ENCODE measurements at regions not wholly inside any gene's neighbourhood (a gene's known extent, or its start where the extent isn't known, plus 50 kb on each side); places are given as distances from the start of the nearest gene placed in this dataset.
"Not testable (repeated sequence)": the region's sequence is repeated elsewhere in the genome, so short reads cannot be mapped to it uniquely, and the experiment has no call there.

DNA sequence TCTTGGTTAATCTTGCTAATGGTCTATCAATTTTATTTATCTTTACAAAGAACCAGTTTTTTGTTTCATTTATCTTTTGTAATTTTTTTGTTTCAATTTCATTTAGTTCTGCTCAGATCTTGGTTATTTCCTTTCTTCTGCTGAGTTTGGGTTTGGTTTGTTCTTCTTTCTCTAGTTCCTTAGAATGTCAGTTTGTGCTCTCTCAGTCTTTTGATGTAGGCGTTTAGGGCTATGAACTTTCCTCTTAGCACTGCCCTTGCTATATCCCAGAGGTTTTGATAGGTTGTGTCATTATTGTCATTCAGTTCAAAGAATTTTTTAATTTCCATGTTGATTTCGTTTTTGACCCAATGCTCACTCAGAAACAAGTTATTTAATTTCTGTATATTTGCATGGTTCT is 97.1 kb upstream of the CHST15 start:
- intact Hi-C loops (cut with micrococcal nuclease) = not testable (repeated sequence)

DNA sequence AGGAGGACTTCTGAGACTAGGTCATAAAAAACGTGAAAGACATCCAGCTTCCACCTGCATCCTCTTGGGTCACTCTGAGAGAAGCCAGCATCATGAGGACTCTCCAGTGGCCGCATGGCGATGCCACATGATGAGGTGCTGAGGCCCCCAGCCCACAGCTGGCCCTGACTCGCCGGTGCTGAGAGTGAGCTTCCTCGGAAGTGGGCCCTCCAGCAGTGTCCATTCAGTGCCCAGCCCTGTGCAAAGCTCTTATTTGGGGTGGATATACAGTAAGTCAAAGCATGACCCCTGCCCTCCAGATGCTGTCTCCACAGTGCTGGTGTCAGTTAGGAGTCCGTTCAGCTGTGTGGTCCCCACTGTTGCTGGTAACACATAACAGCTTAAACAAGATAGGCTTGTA is 93.6 kb upstream of the CHST15 start:
- intact Hi-C loops (cut with micrococcal nuclease) = no loop called here

GRCh38 chr10:124185084-124185483 is 91.7 kb upstream of the CHST15 start:
- intact Hi-C loops (cut with micrococcal nuclease) = no loop called here

DNA sequence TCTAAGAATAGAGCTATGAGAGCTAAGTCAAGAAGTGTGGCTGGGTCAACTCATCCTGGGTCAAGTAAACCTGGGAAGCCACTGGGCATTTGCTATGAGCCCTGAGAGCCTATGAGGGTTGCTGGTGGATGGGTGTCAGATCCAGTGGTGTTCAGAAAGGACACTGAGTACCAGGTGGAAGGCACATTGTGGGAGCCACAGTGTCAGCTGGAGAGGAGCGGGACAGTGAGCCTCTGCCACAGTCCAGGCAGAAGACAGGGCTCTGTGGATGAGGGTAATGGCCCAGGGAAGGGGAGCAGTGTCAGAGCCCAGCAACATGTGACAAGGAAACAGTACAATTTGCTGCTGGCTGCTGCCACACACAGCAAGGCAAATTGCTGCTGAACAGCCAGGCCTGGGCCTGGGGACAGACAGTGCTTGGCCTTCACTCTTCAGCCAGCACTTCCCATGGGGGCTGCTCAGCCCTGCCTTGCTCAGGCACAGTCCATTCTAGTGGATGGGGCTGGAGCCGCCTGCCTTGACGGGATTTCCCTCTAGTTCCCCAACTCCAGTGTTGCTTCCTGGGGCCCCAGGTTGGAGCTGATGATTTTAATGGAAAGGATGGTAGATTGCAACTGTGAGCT is 90.9 kb upstream of the CHST15 start:
- intact Hi-C loops (cut with micrococcal nuclease) = no loop called here

- intact Hi-C loops (cut with micrococcal nuclease) = no loop called here
Observed at GRCh38 chr10:124183617-124184016, 90.2 kb upstream of the CHST15 start.

GRCh38 chr10:124182088-124182541 is 88.7 kb upstream of the CHST15 start:
- intact Hi-C loops (cut with micrococcal nuclease) = no loop called here

DNA sequence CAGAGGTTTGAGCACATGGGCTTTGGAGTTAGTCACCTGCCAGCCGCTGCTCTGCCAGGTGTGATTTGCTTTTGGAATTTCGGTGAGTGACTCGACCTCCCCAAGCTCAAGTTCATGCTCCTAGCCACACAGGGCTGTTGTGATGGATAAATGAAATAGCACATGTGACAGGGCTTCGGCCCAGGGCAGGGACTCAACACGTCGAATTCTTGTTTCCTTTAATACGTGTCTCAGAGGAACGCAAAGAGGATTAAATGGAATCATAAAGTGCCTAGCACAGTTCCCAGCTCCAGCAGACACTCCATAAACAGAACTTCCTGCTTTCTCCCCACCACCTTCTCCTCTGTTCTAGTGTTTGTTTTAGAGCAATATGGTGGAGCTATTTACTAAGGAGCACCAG is 88.3 kb upstream of the CHST15 start:
- intact Hi-C loops (cut with micrococcal nuclease) = no loop called here

GRCh38 chr10:124180947-124181549 is 87.7 kb upstream of the CHST15 start:
- intact Hi-C loops (cut with micrococcal nuclease) = no loop called here

- intact Hi-C loops (cut with micrococcal nuclease) = no loop called here
Observed at GRCh38 chr10:124180044-124180745, 86.8 kb upstream of the CHST15 start.

DNA sequence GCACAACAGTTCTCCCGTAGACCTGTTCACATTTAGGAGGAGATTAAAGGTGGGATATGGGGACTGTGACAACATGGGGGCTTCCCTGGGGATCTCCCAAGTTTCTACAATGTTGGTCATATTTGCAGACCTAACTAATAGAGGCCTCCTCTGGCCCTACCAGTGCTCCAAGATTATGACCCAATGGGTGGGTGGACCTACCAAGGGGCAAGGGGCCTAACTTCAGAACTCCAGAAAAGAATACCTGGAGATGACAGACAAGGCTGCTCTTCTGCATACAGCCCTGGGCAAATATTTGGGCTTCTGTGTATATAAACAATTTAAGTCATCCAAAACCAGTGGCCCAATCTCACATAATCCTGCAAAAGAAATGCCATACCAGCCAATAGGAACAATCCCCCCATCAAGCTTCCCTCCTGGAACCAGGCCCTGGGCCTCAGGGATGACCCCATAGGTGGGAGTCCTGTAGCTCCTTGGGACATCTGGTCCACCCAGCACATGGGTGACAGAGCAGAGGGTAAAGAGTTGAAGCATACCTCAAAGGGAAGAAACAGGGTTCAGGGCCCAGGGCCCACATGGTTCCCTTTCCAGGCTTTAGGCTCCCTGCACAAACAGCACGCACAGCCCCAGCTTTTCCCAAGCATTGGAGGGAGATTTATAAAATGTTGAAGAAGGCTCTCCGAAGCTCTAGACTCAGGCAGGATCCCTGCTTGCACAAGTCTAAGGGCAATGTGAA is 86.1 kb upstream of the CHST15 start:
- intact Hi-C loops (cut with micrococcal nuclease) = no loop called here

DNA sequence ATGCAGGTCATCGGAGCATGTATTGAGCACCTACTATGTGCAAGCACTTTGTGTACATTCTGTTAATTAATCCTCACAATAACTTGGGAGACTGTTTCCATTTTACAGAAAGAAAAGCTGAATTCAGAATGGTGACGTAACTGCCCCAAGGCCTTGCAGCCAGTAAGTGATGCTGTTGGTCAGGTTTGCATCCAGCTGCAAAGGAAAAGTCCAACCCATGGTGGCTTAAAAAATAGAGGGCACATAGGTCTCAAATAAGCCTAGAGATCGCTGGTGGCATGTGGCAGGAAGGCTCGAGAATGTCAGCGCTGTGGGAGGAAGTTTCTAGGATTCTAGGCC is 83.8 kb upstream of the CHST15 start:
- intact Hi-C loops (cut with micrococcal nuclease) = no loop called here

- intact Hi-C loops (cut with micrococcal nuclease) = no loop called here
Observed at GRCh38 chr10:124176349-124177179, 83.2 kb upstream of the CHST15 start.

GRCh38 chr10:124175701-124176348 is 82.4 kb upstream of the CHST15 start:
- intact Hi-C loops (cut with micrococcal nuclease) = no loop called here

DNA sequence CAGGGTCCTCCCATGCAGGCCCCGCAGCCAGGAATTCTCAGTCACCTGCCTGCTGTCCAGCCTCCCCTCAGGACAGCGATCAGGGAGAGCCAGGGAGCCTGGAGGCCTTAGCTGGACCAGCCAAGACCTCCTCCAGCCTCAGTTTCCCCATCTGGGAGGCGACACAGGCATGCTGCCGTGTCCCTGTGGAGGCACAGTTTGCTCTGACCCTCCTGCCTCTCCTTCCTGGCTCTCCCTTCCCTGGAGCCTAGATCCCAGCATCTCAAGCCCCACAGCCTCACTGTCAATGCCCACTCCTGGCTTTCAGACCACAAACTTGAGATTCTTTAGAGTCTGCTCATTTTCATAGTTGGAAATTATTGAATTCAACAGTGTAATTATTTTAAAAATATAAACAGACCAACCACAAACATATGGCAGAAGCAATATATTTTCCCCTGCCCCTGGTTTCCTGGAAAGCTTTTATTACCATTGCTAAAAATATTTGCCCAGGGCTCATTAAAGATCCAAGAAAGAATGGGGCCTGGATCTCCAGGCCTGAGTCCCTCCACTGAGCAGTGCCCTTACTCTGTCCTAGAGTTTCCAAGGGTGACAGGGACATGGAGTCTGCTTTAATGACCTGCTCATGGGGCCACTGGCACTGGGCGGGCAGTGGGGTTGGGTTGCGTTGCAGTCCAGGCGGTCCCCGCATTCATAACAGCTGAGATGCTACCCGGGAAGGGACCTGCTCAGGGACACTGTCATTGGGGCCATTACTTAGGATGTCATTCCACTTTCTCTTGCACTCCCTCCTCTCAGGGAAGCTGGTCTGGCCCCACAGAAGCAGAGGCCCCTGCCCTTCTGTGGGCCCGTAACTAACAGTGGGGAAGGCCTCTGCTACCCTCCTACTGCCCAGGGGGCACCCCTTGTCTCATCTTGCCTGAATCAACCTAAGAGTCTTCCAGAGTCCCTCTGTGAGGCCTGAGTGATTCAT is 81.6 kb upstream of the CHST15 start:
- intact Hi-C loops (cut with micrococcal nuclease) = no loop called here

DNA sequence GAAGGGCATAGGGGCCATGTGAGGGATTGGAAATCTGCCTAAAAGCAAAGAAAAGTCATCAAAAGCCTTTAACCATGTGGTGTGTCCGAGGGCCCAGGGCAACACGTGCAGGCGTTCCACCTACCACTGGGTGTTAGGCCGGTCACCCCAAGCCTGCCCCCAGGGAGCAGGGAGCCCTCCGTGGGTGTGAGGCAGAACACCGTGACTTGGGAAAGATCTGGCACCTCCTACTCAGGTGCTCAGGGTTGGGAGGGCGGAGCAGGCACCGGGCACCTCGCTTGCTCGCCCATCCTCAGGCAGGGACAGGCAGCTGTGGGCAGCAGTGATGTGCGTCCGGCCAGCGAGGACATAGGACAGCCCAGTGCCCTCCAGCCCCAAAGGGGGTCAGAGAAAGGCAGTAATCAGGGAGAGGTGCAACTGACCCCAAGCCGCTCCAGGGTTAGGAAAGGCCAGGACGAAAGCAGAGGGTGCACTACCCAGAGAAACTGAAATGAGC is 80.7 kb upstream of the CHST15 start:
- intact Hi-C loops (cut with micrococcal nuclease) = no loop called here

GRCh38 chr10:124173298-124173900 is 80.0 kb upstream of the CHST15 start:
- intact Hi-C loops (cut with micrococcal nuclease) = no loop called here

DNA sequence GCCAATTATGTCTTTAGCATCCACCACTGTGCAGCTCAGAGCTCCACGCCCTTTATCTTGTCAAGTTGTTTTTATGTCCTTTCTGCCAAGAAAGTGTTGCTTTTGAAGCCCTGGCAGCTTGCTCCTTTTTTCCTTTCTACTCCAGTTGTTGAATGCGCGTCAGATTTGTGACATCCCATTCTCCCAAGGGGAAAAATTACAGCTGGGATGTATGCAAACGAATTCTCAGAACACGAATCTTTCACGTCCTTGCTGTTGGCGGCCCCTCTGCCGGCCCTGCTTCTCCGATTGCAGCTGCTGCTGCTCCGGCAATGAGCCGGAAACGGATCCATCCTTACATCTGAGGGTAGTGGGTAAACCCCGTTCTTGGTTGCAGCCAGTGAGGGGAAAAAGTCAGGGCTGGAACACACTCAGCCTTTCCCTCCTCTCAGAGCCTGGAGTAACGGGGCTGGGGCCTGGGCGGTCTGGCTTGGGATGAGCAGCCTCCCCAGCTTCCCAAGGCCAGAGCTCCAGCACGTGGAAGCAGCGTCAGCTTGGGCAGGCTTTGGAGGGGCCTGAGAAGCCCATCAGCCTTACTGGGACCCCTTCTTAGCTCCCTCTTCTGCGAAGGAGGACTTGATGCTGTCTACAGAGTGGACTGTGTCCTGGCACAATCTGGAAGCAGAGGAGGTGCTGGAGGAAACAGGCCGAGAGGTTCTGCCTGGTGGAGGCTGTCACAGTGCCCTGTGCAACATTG is 79.0 kb upstream of the CHST15 start:
- intact Hi-C loops (cut with micrococcal nuclease) = no loop called here

- intact Hi-C loops (cut with micrococcal nuclease) = no loop called here
Observed at GRCh38 chr10:124171561-124171960, 78.2 kb upstream of the CHST15 start.

Data from T-helper 1 cell treated with Interleukin-12 subunit alpha and Interleukin-12 subunit beta and Interleukin-4 antibody, amounts not matched to agents 30 ng/mL and 1 ng/mL, for 36 hours (primary cell).